ENCODE measurements at regions not wholly inside any gene's neighbourhood (a gene's known extent, or its start where the extent isn't known, plus 50 kb on each side); places are given as distances from the start of the nearest gene placed in this dataset.

DNA sequence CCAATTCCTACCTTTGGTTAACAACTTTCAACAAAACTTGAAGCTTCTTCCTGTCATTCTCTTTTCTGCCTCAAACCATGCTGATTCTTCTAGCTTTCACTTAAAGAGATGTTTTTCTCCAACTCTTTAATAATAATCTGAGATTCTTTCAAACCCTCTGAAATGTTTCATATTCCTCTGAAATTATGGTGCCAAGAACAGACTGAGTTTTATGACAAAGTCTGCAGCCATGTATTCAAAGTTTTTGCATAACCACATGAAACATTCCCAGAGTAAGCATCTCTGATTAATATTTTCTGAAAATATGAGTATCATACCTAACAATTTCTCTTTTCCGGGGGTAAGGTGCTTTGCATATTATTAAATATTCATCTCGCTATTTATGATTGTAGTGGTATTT lies 59.1 kb upstream of the DCN start:
- no peak for DNase-seq (ENCODE audit: low spot score)

- DNase-seq (ENCODE audit: low spot score): no peak
These were observed 57.9 kb upstream of the DCN start for GRCh38 chr12:91240386-91241095.

GRCh38 chr12:91239481-91239880 lies 56.9 kb upstream of the DCN start:
- DNase-seq (ENCODE audit: low spot score): no peak

Data from COLO829 (cell line).